GM10266 (cell line): ENCODE measurements at regions not wholly inside any gene's neighbourhood (a gene's known extent, or its start where the extent isn't known, plus 50 kb on each side); places are given as distances from the start of the nearest gene placed in this dataset.

Source experiments
- DNase-seq: peaks from one replicate; pipeline ENCODE4 v3.0.0; 2012; ENCODE audit errors: extremely low spot score
- TF ChIP-seq, protein P1 (sequence below): IDR thresholded peaks from 2 replicates; pipeline ENCODE4 v1.5.1; 2012; ENCODE audit warnings: mild to moderate bottlenecking, low read depth; ENCODE audit not compliant: control insufficient read depth, insufficient read depth; ENCODE audit errors: missing control alignments

GRCh38 chr6:128803911-128804310 lies 79.0 kb upstream of the LAMA2 start:
- DNase-seq: no peak
- TF ChIP-seq, protein P1, sequence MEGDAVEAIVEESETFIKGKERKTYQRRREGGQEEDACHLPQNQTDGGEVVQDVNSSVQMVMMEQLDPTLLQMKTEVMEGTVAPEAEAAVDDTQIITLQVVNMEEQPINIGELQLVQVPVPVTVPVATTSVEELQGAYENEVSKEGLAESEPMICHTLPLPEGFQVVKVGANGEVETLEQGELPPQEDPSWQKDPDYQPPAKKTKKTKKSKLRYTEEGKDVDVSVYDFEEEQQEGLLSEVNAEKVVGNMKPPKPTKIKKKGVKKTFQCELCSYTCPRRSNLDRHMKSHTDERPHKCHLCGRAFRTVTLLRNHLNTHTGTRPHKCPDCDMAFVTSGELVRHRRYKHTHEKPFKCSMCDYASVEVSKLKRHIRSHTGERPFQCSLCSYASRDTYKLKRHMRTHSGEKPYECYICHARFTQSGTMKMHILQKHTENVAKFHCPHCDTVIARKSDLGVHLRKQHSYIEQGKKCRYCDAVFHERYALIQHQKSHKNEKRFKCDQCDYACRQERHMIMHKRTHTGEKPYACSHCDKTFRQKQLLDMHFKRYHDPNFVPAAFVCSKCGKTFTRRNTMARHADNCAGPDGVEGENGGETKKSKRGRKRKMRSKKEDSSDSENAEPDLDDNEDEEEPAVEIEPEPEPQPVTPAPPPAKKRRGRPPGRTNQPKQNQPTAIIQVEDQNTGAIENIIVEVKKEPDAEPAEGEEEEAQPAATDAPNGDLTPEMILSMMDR: no peak

DNA sequence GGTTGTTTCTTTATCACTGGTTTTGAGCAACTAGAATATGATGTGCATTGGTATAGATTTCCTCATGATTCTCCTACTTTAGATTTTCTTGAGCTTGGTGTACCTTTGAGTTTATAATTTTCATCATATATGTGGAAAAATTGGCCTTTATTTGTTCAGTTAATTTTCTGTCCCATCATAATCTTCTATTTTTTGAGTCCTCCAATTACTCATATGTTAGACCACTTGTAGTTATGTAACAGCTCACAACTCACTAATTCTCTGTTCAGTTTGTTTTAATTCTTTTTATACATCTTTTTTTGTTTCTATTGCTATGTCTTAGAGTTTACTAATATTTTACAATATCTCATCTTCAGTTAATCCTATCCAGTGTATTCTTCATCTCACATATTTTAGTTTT lies 81.3 kb upstream of the LAMA2 start:
- no peak for DNase-seq
- TF ChIP-seq, protein P1: no peak

DNA sequence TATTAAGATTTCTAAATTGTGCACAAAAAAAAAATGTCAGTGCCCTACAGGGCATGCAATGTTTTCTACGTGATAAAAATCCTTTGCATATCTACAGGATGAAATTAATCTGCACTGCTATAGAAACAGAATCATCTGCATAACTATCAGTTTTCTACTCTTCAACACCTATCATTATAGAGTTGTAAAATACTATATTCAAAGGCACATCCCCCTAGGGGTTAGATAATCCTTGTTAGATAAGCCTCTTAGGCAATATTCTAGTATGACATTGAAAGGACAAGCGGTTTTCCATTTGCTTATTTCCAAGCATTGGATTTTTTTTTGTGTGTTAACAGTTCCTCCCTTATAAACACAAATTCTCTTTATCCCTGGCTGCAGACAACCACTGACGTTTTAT lies 98.7 kb upstream of the LAMA2 start:
- TF ChIP-seq, protein P1: no peak

DNA sequence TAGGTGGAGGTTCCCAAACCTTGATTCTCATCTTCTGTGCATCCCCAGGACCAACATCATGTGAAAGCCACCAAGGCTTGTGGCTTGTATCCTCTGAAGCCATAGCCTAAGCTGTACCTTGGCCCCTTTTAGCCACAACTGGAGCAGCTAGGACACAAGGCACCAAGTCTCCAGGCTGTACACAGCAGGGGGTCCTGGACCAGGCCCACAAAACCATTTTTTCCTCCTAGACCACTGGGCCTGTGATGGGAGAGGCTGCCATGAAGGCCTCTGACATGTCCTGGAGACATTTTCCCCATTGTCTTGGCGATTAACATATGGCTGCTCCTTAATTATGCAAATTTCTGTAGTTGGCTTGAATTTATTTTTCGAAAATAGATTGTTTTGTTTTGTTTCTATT lies 114.8 kb upstream of the LAMA2 start:
- TF ChIP-seq, protein P1: no peak
- no peak for DNase-seq

More for the DNA sequence above, 98.7 kb upstream of the LAMA2 start:
- DNase-seq: no peak

- TF ChIP-seq, protein P1: no peak
- DNase-seq: no peak
Observed at GRCh38 chr6:128767705-128768104, 115.2 kb upstream of the LAMA2 start.

GRCh38 chr6:128767150-128767549 lies 115.8 kb upstream of the LAMA2 start:
- no peak for DNase-seq
- TF ChIP-seq, protein P1: no peak

DNA sequence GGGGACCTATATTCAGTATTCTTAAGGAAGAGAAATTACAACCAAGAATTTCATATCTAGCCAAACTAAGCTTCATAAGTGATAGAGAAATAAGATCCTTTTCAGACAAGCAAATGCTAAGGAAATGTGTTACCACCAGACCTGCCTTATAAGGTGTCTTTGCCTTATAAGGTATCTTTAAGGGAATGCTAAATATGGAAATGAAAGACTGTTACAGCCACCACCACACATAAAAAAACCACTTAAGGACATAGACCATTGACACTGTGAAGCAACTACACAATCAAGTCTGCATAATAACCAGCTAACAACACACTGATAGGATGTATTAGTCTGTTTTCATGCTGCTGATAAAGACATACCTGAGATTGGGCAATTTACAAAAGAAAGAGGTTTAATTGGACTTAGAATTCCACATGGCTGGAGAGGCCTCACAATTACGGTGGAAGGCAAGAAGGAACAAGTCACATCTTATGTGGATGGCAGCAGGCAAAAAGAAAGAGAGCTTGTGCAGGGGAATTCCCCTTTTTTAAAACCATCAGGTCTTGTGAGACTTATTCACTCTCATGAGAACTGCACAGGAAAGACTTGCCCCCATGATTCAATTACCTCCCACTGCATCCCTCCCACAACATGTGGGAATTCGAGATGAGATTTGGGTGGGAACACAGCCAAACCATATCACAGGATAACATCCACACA lies 119.2 kb upstream of the LAMA2 start:
- no peak for DNase-seq
- TF ChIP-seq, protein P1: no peak
